Erythroblast (primary cell): ENCODE measurements at regions not wholly inside any gene's neighbourhood (a gene's known extent, or its start where the extent isn't known, plus 50 kb on each side); places are given as distances from the start of the nearest gene placed in this dataset.
"Not testable (repeated sequence)": the region's sequence is repeated elsewhere in the genome, so short reads cannot be mapped to it uniquely, and the experiment has no call there.

ENCODE experiments used
- DNase-seq, 2 experiments: peaks; one replicate each; lab custom pipeline; 2025; lab: John Stamatoyannopoulos, UW
- GATA1 ChIP-seq: IDR thresholded peaks from 2 replicates; pipeline ENCODE4 v1.6.1; 2011; ENCODE audit warnings: low read depth, mild to moderate bottlenecking, control low read depth, low read length, moderate library complexity
- POLR2A ChIP-seq: IDR thresholded peaks from 2 replicates; pipeline ENCODE4 v1.6.1; 2011; ENCODE audit warnings: mild to moderate bottlenecking, low read length

DNA sequence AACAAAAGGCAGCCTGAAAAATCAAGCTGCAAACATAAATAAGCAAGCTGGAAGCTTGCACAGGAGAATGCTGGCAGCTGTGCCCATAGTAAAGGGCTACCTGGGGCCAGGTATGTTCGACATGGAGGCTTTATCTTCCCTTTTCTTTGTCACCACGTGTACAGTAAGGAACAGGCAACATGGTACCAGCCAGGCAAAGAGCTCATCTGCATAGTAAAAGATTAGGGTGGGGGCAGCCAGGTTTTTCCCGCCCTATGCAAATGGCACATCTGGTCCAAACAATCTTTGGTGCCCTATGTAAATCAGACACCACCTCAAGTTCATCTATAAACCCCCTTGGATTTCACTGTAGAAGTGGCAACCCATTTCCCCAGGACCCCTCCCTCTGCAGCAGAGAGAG lies 625.1 kb downstream of the TYW1 start:
- no peak for DNase-seq
- TF ChIP-seq POLR2A (no peak), GATA1 (no peak)

- TF ChIP-seq GATA1 (no peak), POLR2A (no peak)
- DNase-seq = peak; percentile 36 to 61
Observed at GRCh38 chr7:67625257-67625737, 628.7 kb downstream of the TYW1 start.

GRCh38 chr7:67631476-67631875 lies 634.8 kb downstream of the TYW1 start:
- no peak for DNase-seq
- TF ChIP-seq POLR2A = no peak
- no peak for TF ChIP-seq GATA1

DNA sequence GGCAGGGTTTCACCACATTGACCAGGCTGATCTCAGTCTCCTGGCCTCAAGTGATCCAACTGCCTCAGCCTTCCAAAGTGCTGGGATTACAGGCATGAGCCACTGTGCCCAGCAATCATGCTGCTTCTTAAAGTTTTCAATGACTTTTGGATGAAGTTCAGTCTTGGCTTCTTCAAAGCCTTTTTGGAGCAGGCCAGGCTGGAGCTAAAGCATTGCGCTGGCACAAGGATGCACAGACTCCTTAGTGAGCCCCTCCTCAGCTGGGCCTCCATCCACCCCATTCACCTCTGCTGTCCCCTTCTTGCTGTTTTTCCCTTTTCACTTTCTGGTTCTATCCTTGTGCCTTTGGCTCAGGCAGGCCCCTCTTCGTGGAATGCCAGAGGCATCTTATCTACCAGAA lies 638.6 kb downstream of the TYW1 start:
- TF ChIP-seq POLR2A (no peak), GATA1 (no peak)

GRCh38 chr7:67636348-67637022 lies 639.9 kb downstream of the TYW1 start:
- TF ChIP-seq GATA1 (no peak), POLR2A (no peak)

More for the DNA sequence above, 638.6 kb downstream of the TYW1 start:
- no peak for DNase-seq

GRCh38 chr7:67637023-67637358 lies 640.4 kb downstream of the TYW1 start:
- no peak for DNase-seq
- TF ChIP-seq POLR2A (no peak), GATA1 (no peak)

More at GRCh38 chr7:67636348-67637022, 639.9 kb downstream of the TYW1 start:
- no peak for DNase-seq

DNA sequence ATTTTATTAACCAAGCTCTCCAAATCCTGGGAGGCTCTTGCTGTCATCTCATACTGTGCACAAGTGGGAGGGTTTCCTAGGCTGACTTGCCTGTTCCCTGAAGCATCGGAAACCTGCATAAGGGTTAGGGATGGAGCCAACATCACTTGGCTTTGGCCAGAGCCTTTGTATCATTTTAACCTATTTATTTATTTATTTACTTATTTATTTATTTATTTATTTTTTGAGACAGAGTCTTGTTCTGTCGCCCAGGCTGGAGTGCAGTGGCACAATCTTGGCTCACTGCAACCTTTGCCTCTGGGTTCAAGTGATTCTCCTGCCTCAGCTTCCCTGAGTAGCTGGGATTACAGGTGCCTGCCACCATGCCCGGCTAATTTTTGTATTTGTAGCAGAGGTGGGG lies 645.9 kb downstream of the TYW1 start:
- DNase-seq = not testable (repeated sequence)

- TF ChIP-seq GATA1 = no peak
- no peak for TF ChIP-seq POLR2A
- no peak for DNase-seq
Observed at GRCh38 chr7:67644151-67644550, 647.5 kb downstream of the TYW1 start.

GRCh38 chr7:67652937-67653336 lies 656.3 kb downstream of the TYW1 start:
- no peak for TF ChIP-seq POLR2A
- no peak for TF ChIP-seq GATA1

DNA sequence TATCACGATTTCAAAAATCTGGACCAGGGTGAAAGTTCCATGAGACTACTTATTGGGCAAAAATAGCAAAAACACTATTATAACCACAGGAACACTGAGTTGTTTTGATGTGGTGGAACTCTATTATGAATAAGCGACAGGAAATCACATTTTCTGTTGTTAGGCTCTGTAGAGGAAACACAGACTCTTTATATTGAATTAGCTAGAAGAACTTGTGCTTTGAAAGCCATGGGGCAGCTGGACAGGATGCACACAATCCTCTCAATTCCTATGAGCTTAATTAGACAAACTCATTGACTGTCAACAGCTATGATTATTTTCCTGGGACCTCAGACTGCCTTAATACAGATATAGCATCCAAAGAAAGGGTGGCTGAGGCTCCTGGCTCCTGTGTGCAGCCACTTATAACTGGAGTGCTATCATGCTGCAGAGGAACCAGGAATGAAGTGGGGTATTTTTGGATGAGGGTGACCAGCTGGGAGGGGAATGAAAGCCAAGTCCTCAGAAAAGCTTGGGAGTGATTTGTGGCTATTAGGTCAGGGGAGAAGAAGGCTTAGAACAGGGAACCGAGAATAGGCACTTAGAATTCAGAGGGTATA lies 657.3 kb downstream of the TYW1 start:
- TF ChIP-seq POLR2A = no peak
- no peak for TF ChIP-seq GATA1
- no peak for DNase-seq

More at GRCh38 chr7:67652937-67653336, 656.3 kb downstream of the TYW1 start:
- DNase-seq = no peak

GRCh38 chr7:67654642-67655041 lies 658.0 kb downstream of the TYW1 start:
- TF ChIP-seq POLR2A (no peak), GATA1 (no peak)
- no peak for DNase-seq

GRCh38 chr7:67655168-67655567 lies 658.5 kb downstream of the TYW1 start:
- no peak for DNase-seq
- no peak for TF ChIP-seq GATA1
- no peak for TF ChIP-seq POLR2A

GRCh38 chr7:67659091-67659490 lies 662.5 kb downstream of the TYW1 start:
- no peak for TF ChIP-seq GATA1
- TF ChIP-seq POLR2A = no peak
- DNase-seq = no peak

- TF ChIP-seq POLR2A (no peak), GATA1 (no peak)
- no peak for DNase-seq
Observed at GRCh38 chr7:67662804-67663203, 666.2 kb downstream of the TYW1 start.

GRCh38 chr7:67663644-67664043 lies 667.0 kb downstream of the TYW1 start:
- DNase-seq = no peak
- TF ChIP-seq POLR2A (no peak), GATA1 (no peak)

GRCh38 chr7:67666359-67666758 lies 669.7 kb downstream of the TYW1 start:
- not testable (repeated sequence) for DNase-seq
